ENCODE measurements at regions not wholly inside any gene's neighbourhood (a gene's known extent, or its start where the extent isn't known, plus 50 kb on each side); places are given as distances from the start of the nearest gene placed in this dataset.
A peak's percentile ranks its signal among the peaks of the same experiment; 100 is the strongest.

GRCh38 chr4:45199736-45200135 lies 473.4 kb upstream of the GNPDA2 start:
- DNase-seq, result no peak

- DNase-seq, result no peak
Observed at GRCh38 chr4:45188501-45188900, 462.1 kb upstream of the GNPDA2 start.

- no peak for DNase-seq
Observed at GRCh38 chr4:45186249-45186648, 459.9 kb upstream of the GNPDA2 start.

GRCh38 chr4:45183905-45184304 lies 457.5 kb upstream of the GNPDA2 start:
- no peak for DNase-seq

- DNase-seq, result no peak
Observed at GRCh38 chr4:45172636-45173035, 446.3 kb upstream of the GNPDA2 start.

- DNase-seq, result no peak
Observed at GRCh38 chr4:45160951-45161350, 434.6 kb upstream of the GNPDA2 start.

- no peak for DNase-seq
Observed at GRCh38 chr4:45155081-45155777, 428.9 kb upstream of the GNPDA2 start.

- DNase-seq, result no peak
Observed at GRCh38 chr4:45147866-45148265, 421.5 kb upstream of the GNPDA2 start.

GRCh38 chr4:45131020-45131419 lies 404.7 kb upstream of the GNPDA2 start:
- DNase-seq, result peak in 1 of 3 experiments; percentile 22

GRCh38 chr4:45122406-45122805 lies 396.1 kb upstream of the GNPDA2 start:
- no peak for DNase-seq

GRCh38 chr4:45121426-45121975 lies 395.1 kb upstream of the GNPDA2 start:
- no peak for DNase-seq

- DNase-seq, result peak in 1 of 3 experiments; percentile 71
Observed at GRCh38 chr4:45120163-45120562, 393.8 kb upstream of the GNPDA2 start.

GRCh38 chr4:45119376-45119775 lies 393.0 kb upstream of the GNPDA2 start:
- DNase-seq, result no peak

GRCh38 chr4:45102716-45103115 lies 376.4 kb upstream of the GNPDA2 start:
- no peak for DNase-seq

- DNase-seq, result no peak
Observed at GRCh38 chr4:45100956-45101818, 374.8 kb upstream of the GNPDA2 start.

GRCh38 chr4:45099471-45099870 lies 373.1 kb upstream of the GNPDA2 start:
- DNase-seq, result no peak

GRCh38 chr4:45094684-45095083 lies 368.3 kb upstream of the GNPDA2 start:
- no peak for DNase-seq

GRCh38 chr4:45082101-45082500 lies 355.7 kb upstream of the GNPDA2 start:
- DNase-seq, result peak in 1 of 3 experiments; percentile 30

GRCh38 chr4:45079616-45080015 lies 353.3 kb upstream of the GNPDA2 start:
- no peak for DNase-seq

GRCh38 chr4:45078201-45078600 lies 351.8 kb upstream of the GNPDA2 start:
- DNase-seq, result no peak

- no peak for DNase-seq
Observed at GRCh38 chr4:45072981-45073380, 346.6 kb upstream of the GNPDA2 start.

- DNase-seq, result no peak
Observed at GRCh38 chr4:45064741-45065140, 338.4 kb upstream of the GNPDA2 start.

GRCh38 chr4:45063696-45064095 lies 337.3 kb upstream of the GNPDA2 start:
- peak in 1 of 3 experiments; percentile 31 for DNase-seq

All from NCI-H1417 (cell line).